Hepatocyte (in vitro differentiated cells): ENCODE measurements at regions not wholly inside any gene's neighbourhood (a gene's known extent, or its start where the extent isn't known, plus 50 kb on each side); places are given as distances from the start of the nearest gene placed in this dataset.

Experiments used
- DNase-seq: peaks from one replicate; pipeline ENCODE4 v3.0.0-alpha.2; 2016; ENCODE audit warnings: low spot score
- H2AFZ ChIP-seq: fragments of 200-600 bp; sonication (generic); 2 replicates; pipeline ENCODE4 v1.6.0; 2016; ENCODE audit warnings: antibody characterized with exemption, mild to moderate bottlenecking
- H3K27ac ChIP-seq: fragments of 200-600 bp; sonication (generic); 2 replicates; pipeline ENCODE4 v1.5.1; 2016; ENCODE audit warnings: mild to moderate bottlenecking
- H3K27me3 ChIP-seq: fragments of 200-600 bp; sonication (generic); 2 replicates; pipeline ENCODE4 v1.6.1; 2016
- H3K36me3 ChIP-seq: fragments of 200-600 bp; sonication (generic); replicated peaks from 2 replicates; pipeline ENCODE4 v1.5.1; 2016; ENCODE audit warnings: low read depth; ENCODE audit not compliant: insufficient read depth
- H3K4me1 ChIP-seq: fragments of 200-600 bp; sonication (generic); 2 replicates; pipeline ENCODE4 v1.5.1; 2016; ENCODE audit warnings: mild to moderate bottlenecking, moderate library complexity; ENCODE audit not compliant: insufficient read depth
- H3K4me2 ChIP-seq: fragments of 200-600 bp; sonication (generic); 2 replicates; pipeline ENCODE4 v1.6.0; 2016
- H3K4me3 ChIP-seq: fragments of 200-600 bp; sonication (generic); 2 replicates; pipeline ENCODE4 v1.5.1; 2016; ENCODE audit warnings: mild to moderate bottlenecking
- H3K79me2 ChIP-seq: fragments of 200-600 bp; sonication (generic); 2 replicates; pipeline ENCODE4 v1.6.0; 2017; ENCODE audit warnings: mild to moderate bottlenecking
- H3K9me2 ChIP-seq: fragments of 200-600 bp; sonication (generic); replicated peaks from 2 replicates; pipeline ENCODE4 v1.6.0; 2017; ENCODE audit warnings: mild to moderate bottlenecking; ENCODE audit not compliant: insufficient read depth
- H3K9me3 ChIP-seq: fragments of 200-600 bp; sonication (generic); 2 replicates; pipeline ENCODE4 v1.5.1; 2016; ENCODE audit warnings: low read depth, mild to moderate bottlenecking
- H4K20me1 ChIP-seq: fragments of 200-600 bp; sonication (generic); 2 replicates; pipeline ENCODE4 v1.6.0; 2016; ENCODE audit warnings: mild to moderate bottlenecking; ENCODE audit not compliant: insufficient read depth, poor library complexity, severe bottlenecking
- CTCF ChIP-seq: fragments of 200-600 bp; sonication (generic); IDR thresholded peaks from 2 replicates; pipeline ENCODE4 v1.5.1; 2016; ENCODE audit warnings: antibody characterized with exemption, mild to moderate bottlenecking; ENCODE audit not compliant: poor library complexity
- EZH2 ChIP-seq: fragments of 200-600 bp; sonication (generic); IDR thresholded peaks from 2 replicates; pipeline ENCODE4 v1.6.1; 2016; ENCODE audit warnings: antibody characterized with exemption, mild to moderate bottlenecking, borderline replicate concordance
- EZH2phosphoT487 ChIP-seq: fragments of 200-600 bp; sonication (generic); IDR thresholded peaks from one replicate; pipeline ENCODE4 v1.6.1; 2018; ENCODE audit warnings: antibody characterized with exemption, mild to moderate bottlenecking, low read depth, moderate library complexity; ENCODE audit not compliant: unreplicated experiment, severe bottlenecking
- WGBS: methylation state at CpG from one replicate; pipeline ENCODE4 v1.1.6; 2016; ENCODE audit warnings: low lambda C conversion rate; ENCODE audit errors: missing lambda C conversion rate; 5-methylcytosine and 5-hydroxymethylcytosine counted together

- WGBS, result 73% methylated on average over 1 of the region's 1 CpG
- H2AFZ ChIP-seq, result no peak overlapping the region
- peaks cover 6% of the 10 kb centered on the region for H3K4me1 ChIP-seq
- no peaks in the 10 kb centered on the region for H4K20me1 ChIP-seq
- H3K27me3 ChIP-seq, result no peaks in the 10 kb centered on the region
- H3K9me3 ChIP-seq, result no peaks in the 10 kb centered on the region
- H3K4me3 ChIP-seq, result no peak overlapping the region
- no peaks in the 10 kb centered on the region for H3K36me3 ChIP-seq
- no peak overlapping the region for H3K4me2 ChIP-seq
- no peak overlapping the region for H3K27ac ChIP-seq
- no peaks in the 10 kb centered on the region for H3K79me2 ChIP-seq
- no peak for TF ChIP-seq EZH2phosphoT487
- TF ChIP-seq EZH2, result no peak
- TF ChIP-seq CTCF, result no peak
- DNase-seq, result no peak
- H3K9me2 ChIP-seq, result no peaks in the 10 kb centered on the region
Observed at GRCh38 chr6:130314271-130314670, 51.5 kb upstream of the TMEM200A start.

- no peak overlapping the region for H3K4me2 ChIP-seq
- no peak overlapping the region for H2AFZ ChIP-seq
- H4K20me1 ChIP-seq, result no peaks in the 10 kb centered on the region
- peaks cover 6% of the 10 kb centered on the region for H3K4me1 ChIP-seq
- 85% methylated on average over 4 of the region's 4 CpGs for WGBS
- DNase-seq, result no peak
- H3K27ac ChIP-seq, result no peak overlapping the region
- H3K36me3 ChIP-seq, result no peaks in the 10 kb centered on the region
- H3K79me2 ChIP-seq, result no peaks in the 10 kb centered on the region
- TF ChIP-seq CTCF, result peak; percentile 10
- TF ChIP-seq EZH2phosphoT487, result no peak
- no peak for TF ChIP-seq EZH2
- no peaks in the 10 kb centered on the region for H3K9me2 ChIP-seq
- no peak overlapping the region for H3K4me3 ChIP-seq
- no peaks in the 10 kb centered on the region for H3K27me3 ChIP-seq
- H3K9me3 ChIP-seq, result no peaks in the 10 kb centered on the region
Observed at GRCh38 chr6:130313206-130313605, 52.6 kb upstream of the TMEM200A start.

GRCh38 chr6:130309028-130309427 lies 56.8 kb upstream of the TMEM200A start:
- Histone ChIP-seq H3K9me2 (no peaks in the 10 kb centered on the region), H2AFZ (no peak overlapping the region), H3K4me2 (no peak overlapping the region), H3K36me3 (no peaks in the 10 kb centered on the region), H3K4me3 (no peak overlapping the region), H3K4me1 (peaks cover 15% of the 10 kb centered on the region), H3K79me2 (no peaks in the 10 kb centered on the region), H3K9me3 (no peaks in the 10 kb centered on the region), H4K20me1 (no peaks in the 10 kb centered on the region), H3K27ac (no peak overlapping the region), H3K27me3 (no peaks in the 10 kb centered on the region)
- no peak for TF ChIP-seq EZH2phosphoT487
- no peak for TF ChIP-seq EZH2
- no peak for TF ChIP-seq CTCF
- DNase-seq, result no peak

- peak; percentile 23 for DNase-seq
- Histone ChIP-seq H3K4me1 (peaks cover 9% of the 10 kb centered on the region), H3K79me2 (no peaks in the 10 kb centered on the region), H4K20me1 (no peaks in the 10 kb centered on the region), H3K27ac (no peak overlapping the region), H3K4me2 (no peak overlapping the region), H3K9me2 (no peaks in the 10 kb centered on the region), H2AFZ (no peak overlapping the region), H3K9me3 (no peaks in the 10 kb centered on the region), H3K36me3 (no peaks in the 10 kb centered on the region), H3K4me3 (no peak overlapping the region), H3K27me3 (no peaks in the 10 kb centered on the region)
- TF ChIP-seq EZH2 (no peak), EZH2phosphoT487 (no peak), CTCF (no peak)
- 42% methylated on average over 1 of the region's 1 CpG for WGBS
Observed at GRCh38 chr6:130307752-130308361, 58.0 kb upstream of the TMEM200A start.
